ENCODE measurements at regions not wholly inside any gene's neighbourhood (a gene's known extent, or its start where the extent isn't known, plus 50 kb on each side); places are given as distances from the start of the nearest gene placed in this dataset.

- no peak for DNase-seq (ENCODE audit: low read depth)
Measured at GRCh38 chr10:107481881-107482280, 317.4 kb upstream of the SORCS1 start.

- no peak for DNase-seq (ENCODE audit: low read depth)
Measured at GRCh38 chr10:107481224-107481623, 316.7 kb upstream of the SORCS1 start.

GRCh38 chr10:107480781-107481180 lies 316.3 kb upstream of the SORCS1 start:
- DNase-seq (ENCODE audit: low read depth): no peak

- no peak for DNase-seq (ENCODE audit: low read depth)
Measured at GRCh38 chr10:107477266-107477665, 312.8 kb upstream of the SORCS1 start.

GRCh38 chr10:107476408-107476807 lies 311.9 kb upstream of the SORCS1 start:
- no peak for DNase-seq (ENCODE audit: low read depth)

- DNase-seq (ENCODE audit: low read depth): no peak
Measured at GRCh38 chr10:107474650-107475049, 310.1 kb upstream of the SORCS1 start.

GRCh38 chr10:107473225-107473624 lies 308.7 kb upstream of the SORCS1 start:
- no peak for DNase-seq (ENCODE audit: low read depth)

GRCh38 chr10:107471911-107472310 lies 307.4 kb upstream of the SORCS1 start:
- DNase-seq (ENCODE audit: low read depth): no peak

- no peak for DNase-seq (ENCODE audit: low read depth)
Measured at GRCh38 chr10:107453561-107453960, 289.1 kb upstream of the SORCS1 start.

- no peak for DNase-seq (ENCODE audit: low read depth)
Measured at GRCh38 chr10:107451047-107451446, 286.5 kb upstream of the SORCS1 start.

GRCh38 chr10:107450056-107450455 lies 285.6 kb upstream of the SORCS1 start:
- DNase-seq (ENCODE audit: low read depth): no peak

- no peak for DNase-seq (ENCODE audit: low read depth)
Measured at GRCh38 chr10:107444443-107444842, 279.9 kb upstream of the SORCS1 start.

- DNase-seq (ENCODE audit: low read depth): no peak
Measured at GRCh38 chr10:107443813-107444212, 279.3 kb upstream of the SORCS1 start.

- DNase-seq (ENCODE audit: low read depth): no peak
Measured at GRCh38 chr10:107443326-107443725, 278.8 kb upstream of the SORCS1 start.

- peak; percentile 92 for DNase-seq (ENCODE audit: low read depth)
Measured at GRCh38 chr10:107442035-107442505, 277.6 kb upstream of the SORCS1 start.

GRCh38 chr10:107440741-107441140 lies 276.2 kb upstream of the SORCS1 start:
- no peak for DNase-seq (ENCODE audit: low read depth)

- DNase-seq (ENCODE audit: low read depth): no peak
Measured at GRCh38 chr10:107437921-107438320, 273.4 kb upstream of the SORCS1 start.

GRCh38 chr10:107436568-107436967 lies 272.1 kb upstream of the SORCS1 start:
- DNase-seq (ENCODE audit: low read depth): no peak

- DNase-seq (ENCODE audit: low read depth): no peak
Measured at GRCh38 chr10:107434854-107435253, 270.3 kb upstream of the SORCS1 start.

GRCh38 chr10:107434201-107434600 lies 269.7 kb upstream of the SORCS1 start:
- no peak for DNase-seq (ENCODE audit: low read depth)

GRCh38 chr10:107433605-107434004 lies 269.1 kb upstream of the SORCS1 start:
- no peak for DNase-seq (ENCODE audit: low read depth)

GRCh38 chr10:107430446-107430845 lies 265.9 kb upstream of the SORCS1 start:
- no peak for DNase-seq (ENCODE audit: low read depth)

GRCh38 chr10:107427016-107427415 lies 262.5 kb upstream of the SORCS1 start:
- DNase-seq (ENCODE audit: low read depth): no peak

GRCh38 chr10:107425931-107426553 lies 261.5 kb upstream of the SORCS1 start:
- no peak for DNase-seq (ENCODE audit: low read depth)
